SU-DHL-6 (cell line): ENCODE measurements at regions not wholly inside any gene's neighbourhood (a gene's known extent, or its start where the extent isn't known, plus 50 kb on each side); places are given as distances from the start of the nearest gene placed in this dataset.

Experiments used
- H2AFZ ChIP-seq: fragments of 200-600 bp; sonication (generic); 2 replicates; pipeline ENCODE4 v1.6.1; 2014; ENCODE audit warnings: low read depth, mild to moderate bottlenecking, moderate library complexity, mixed read lengths, antibody characterized with exemption, low read length; ENCODE audit not compliant: severe bottlenecking
- H3F3A ChIP-seq: fragments of 200-600 bp; shearing (Covaris generic); 2 replicates; pipeline ENCODE4 v1.6.0; 2016; ENCODE audit warnings: antibody characterized with exemption, mild to moderate bottlenecking; ENCODE audit not compliant: insufficient read depth
- H3K27ac ChIP-seq: fragments of 200-600 bp; sonication (generic); 2 replicates; pipeline ENCODE4 v1.5.1; 2016; ENCODE audit warnings: low read depth, mild to moderate bottlenecking, low read length, moderate library complexity, mixed read lengths
- H3K27me3 ChIP-seq: fragments of 200-600 bp; sonication (generic), shearing (Covaris generic); 2 replicates; pipeline ENCODE4 v1.6.0; 2014; ENCODE audit warnings: mild to moderate bottlenecking, low read length
- H3K36me3 ChIP-seq: fragments of 200-600 bp; sonication (generic); 2 replicates; pipeline ENCODE4 v1.6.1; 2014; ENCODE audit warnings: mild to moderate bottlenecking, low read length, mixed read lengths
- H3K4me2 ChIP-seq: fragments of 300-600, 200-600 bp; shearing (Covaris generic), sonication (generic); 2 replicates; pipeline ENCODE4 v1.6.0; 2014; ENCODE audit warnings: low read length, low read depth, mild to moderate bottlenecking; ENCODE audit not compliant: poor library complexity, severe bottlenecking
- H3K4me3 ChIP-seq: fragments of 200-600 bp; sonication (generic); 2 replicates; pipeline ENCODE4 v1.5.1; 2014; ENCODE audit warnings: antibody characterized with exemption, low read length, mild to moderate bottlenecking, mixed read lengths; ENCODE audit not compliant: insufficient read depth, poor library complexity, severe bottlenecking
- H3K79me2 ChIP-seq: fragments of 200-600 bp; sonication (generic); 2 replicates; pipeline ENCODE4 v1.6.1; 2014; ENCODE audit warnings: mild to moderate bottlenecking, low read length, moderate library complexity; ENCODE audit not compliant: insufficient read depth
- H3K9ac ChIP-seq: fragments of 200-600 bp; sonication (generic); 2 replicates; pipeline ENCODE4 v1.7.0; 2014; ENCODE audit warnings: mild to moderate bottlenecking, low read length
- H3K9me2 ChIP-seq: fragments of 200-600 bp; sonication (generic); replicated peaks from 2 replicates; pipeline ENCODE4 v1.6.1; 2014; ENCODE audit warnings: low read length; ENCODE audit not compliant: insufficient read depth
- H3K9me3 ChIP-seq: fragments of 200-600 bp; sonication (generic); 2 replicates; pipeline ENCODE4 v1.6.1; 2014; ENCODE audit warnings: low read length, mixed read lengths; ENCODE audit not compliant: insufficient read depth
- H4K20me1 ChIP-seq: fragments of 200-600 bp; sonication (generic); 2 replicates; pipeline ENCODE4 v1.6.1; 2014; ENCODE audit warnings: low read depth, mild to moderate bottlenecking, antibody characterized with exemption, low read length, moderate library complexity, mixed read lengths
- EZH2phosphoT487 ChIP-seq: fragments of 200-600 bp; sonication (generic), shearing (Covaris generic); conservative IDR thresholded peaks from 2 replicates; pipeline ENCODE4 v1.6.1; 2018; ENCODE audit warnings: mild to moderate bottlenecking, antibody characterized with exemption, low read length, moderate library complexity, mixed read lengths
- TF ChIP-seq, protein P1 (sequence below): fragments of 200-600 bp; sonication (generic); IDR thresholded peaks from one replicate; pipeline ENCODE4 v1.5.1; 2017; ENCODE audit warnings: antibody characterized with exemption, mild to moderate bottlenecking, low read length, moderate library complexity; ENCODE audit not compliant: insufficient read depth, poor library complexity, severe bottlenecking

DNA sequence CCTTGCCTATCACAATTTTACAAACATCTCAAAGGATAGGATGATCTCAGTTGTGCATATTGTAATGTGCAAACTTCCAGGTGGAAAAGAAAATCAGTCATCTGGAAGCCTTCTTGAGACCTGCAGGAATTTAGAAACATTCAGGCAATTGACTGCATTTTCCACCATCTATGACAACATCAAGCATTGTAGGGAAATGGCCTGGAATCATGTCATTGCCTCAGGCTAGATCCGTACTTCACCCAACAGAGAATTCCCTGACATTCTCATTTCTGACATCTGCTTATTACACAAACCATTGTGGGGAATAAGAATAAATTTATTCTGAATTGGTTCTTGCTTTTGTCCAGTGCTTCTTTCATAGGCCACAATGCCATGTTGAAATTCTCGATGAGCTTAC lies 124.9 kb upstream of the NPVF start:
- Histone ChIP-seq H3F3A (no peaks in the 10 kb centered on the region), H3K36me3 (no peaks in the 10 kb centered on the region), H3K9me2 (no peaks in the 10 kb centered on the region), H3K27me3 (no peaks in the 10 kb centered on the region), H3K9me3 (no peaks in the 10 kb centered on the region), H2AFZ (no peak overlapping the region), H3K4me2 (no peak overlapping the region), H3K79me2 (no peaks in the 10 kb centered on the region), H3K4me3 (no peak overlapping the region), H4K20me1 (no peaks in the 10 kb centered on the region), H3K9ac (no peak overlapping the region), H3K27ac (no peak overlapping the region)
- TF ChIP-seq, protein P1, sequence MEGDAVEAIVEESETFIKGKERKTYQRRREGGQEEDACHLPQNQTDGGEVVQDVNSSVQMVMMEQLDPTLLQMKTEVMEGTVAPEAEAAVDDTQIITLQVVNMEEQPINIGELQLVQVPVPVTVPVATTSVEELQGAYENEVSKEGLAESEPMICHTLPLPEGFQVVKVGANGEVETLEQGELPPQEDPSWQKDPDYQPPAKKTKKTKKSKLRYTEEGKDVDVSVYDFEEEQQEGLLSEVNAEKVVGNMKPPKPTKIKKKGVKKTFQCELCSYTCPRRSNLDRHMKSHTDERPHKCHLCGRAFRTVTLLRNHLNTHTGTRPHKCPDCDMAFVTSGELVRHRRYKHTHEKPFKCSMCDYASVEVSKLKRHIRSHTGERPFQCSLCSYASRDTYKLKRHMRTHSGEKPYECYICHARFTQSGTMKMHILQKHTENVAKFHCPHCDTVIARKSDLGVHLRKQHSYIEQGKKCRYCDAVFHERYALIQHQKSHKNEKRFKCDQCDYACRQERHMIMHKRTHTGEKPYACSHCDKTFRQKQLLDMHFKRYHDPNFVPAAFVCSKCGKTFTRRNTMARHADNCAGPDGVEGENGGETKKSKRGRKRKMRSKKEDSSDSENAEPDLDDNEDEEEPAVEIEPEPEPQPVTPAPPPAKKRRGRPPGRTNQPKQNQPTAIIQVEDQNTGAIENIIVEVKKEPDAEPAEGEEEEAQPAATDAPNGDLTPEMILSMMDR, result no peak
- TF ChIP-seq EZH2phosphoT487, result no peak

GRCh38 chr7:25353732-25354131 lies 125.4 kb upstream of the NPVF start:
- no peaks in the 10 kb centered on the region for H3K79me2 ChIP-seq
- H3K27me3 ChIP-seq, result no peaks in the 10 kb centered on the region
- H3F3A ChIP-seq, result no peaks in the 10 kb centered on the region
- H3K9me3 ChIP-seq, result no peaks in the 10 kb centered on the region
- no peaks in the 10 kb centered on the region for H4K20me1 ChIP-seq
- H3K9me2 ChIP-seq, result no peaks in the 10 kb centered on the region
- H3K36me3 ChIP-seq, result no peaks in the 10 kb centered on the region
- no peak overlapping the region for H3K4me3 ChIP-seq
- H3K9ac ChIP-seq, result no peak overlapping the region
- H3K4me2 ChIP-seq, result no peak overlapping the region
- H3K27ac ChIP-seq, result no peak overlapping the region
- TF ChIP-seq, protein P1, result no peak
- no peak for TF ChIP-seq EZH2phosphoT487
- no peak overlapping the region for H2AFZ ChIP-seq

DNA sequence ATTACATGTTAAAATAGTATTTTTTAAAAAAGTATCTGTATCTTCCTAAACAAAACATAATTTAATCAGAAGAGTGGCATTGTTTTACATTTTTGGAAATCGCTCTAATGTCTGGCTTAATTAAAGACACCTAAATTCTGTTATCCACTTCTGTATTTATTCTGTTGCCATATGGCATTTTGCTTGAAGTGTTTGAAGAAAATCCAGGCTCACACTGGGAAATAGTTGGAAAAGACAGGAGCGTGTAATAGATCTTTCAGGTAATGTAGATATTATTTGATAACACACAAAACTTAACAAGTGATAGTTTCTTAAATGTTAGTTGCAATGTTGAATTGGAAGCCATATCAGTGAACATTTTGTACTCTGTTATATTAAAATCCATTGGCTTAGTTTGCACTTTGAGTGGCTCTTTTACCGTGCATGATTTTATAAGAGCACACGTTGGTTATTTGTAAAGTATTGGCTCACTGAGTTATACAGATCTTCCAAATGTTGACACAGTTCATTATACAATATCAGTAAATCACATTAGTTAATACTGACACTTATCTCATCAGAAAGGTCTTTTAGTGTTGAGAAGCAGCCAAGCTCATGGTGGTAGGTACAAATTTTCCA lies 128.4 kb upstream of the NPVF start:
- no peak overlapping the region for H3K4me3 ChIP-seq
- H3K9me2 ChIP-seq, result no peaks in the 10 kb centered on the region
- H3K36me3 ChIP-seq, result no peaks in the 10 kb centered on the region
- no peak overlapping the region for H3K4me2 ChIP-seq
- no peak overlapping the region for H2AFZ ChIP-seq
- TF ChIP-seq, protein P1, result no peak
- no peak for TF ChIP-seq EZH2phosphoT487
- no peaks in the 10 kb centered on the region for H3K9me3 ChIP-seq
- no peaks in the 10 kb centered on the region for H3K27me3 ChIP-seq
- no peak overlapping the region for H3K27ac ChIP-seq
- no peaks in the 10 kb centered on the region for H4K20me1 ChIP-seq
- no peak overlapping the region for H3K9ac ChIP-seq
- H3F3A ChIP-seq, result no peaks in the 10 kb centered on the region
- no peaks in the 10 kb centered on the region for H3K79me2 ChIP-seq
